Breast epithelium (tissue), 3 donors: ENCODE measurements at regions not wholly inside any gene's neighbourhood (a gene's known extent, or its start where the extent isn't known, plus 50 kb on each side); places are given as distances from the start of the nearest gene placed in this dataset.

Experiments used
- POLR2A ChIP-seq: fragments of 450-650 bp; IDR thresholded peaks from one replicate; pipeline ENCODE4 v1.6.1; 2016; ENCODE audit warnings: antibody characterized with exemption, mild to moderate bottlenecking, moderate library complexity
- POLR2AphosphoS5 ChIP-seq, 3 donors: sonication (generic); formaldehyde crosslinking; IDR thresholded peaks; one replicate each; pipeline ENCODE4 v1.6.1; 2017; ENCODE audit warnings: antibody characterized with exemption in 3 of 3
- TF ChIP-seq, protein P1 (sequence below), 3 donors: fragments of 450-650 bp; IDR thresholded peaks; one replicate each; pipeline ENCODE4 v1.5.1; 2016 to 2017; ENCODE audit warnings: antibody characterized with exemption in 3 of 3, mild to moderate bottlenecking in 3 of 3, moderate library complexity in 3 of 3

DNA sequence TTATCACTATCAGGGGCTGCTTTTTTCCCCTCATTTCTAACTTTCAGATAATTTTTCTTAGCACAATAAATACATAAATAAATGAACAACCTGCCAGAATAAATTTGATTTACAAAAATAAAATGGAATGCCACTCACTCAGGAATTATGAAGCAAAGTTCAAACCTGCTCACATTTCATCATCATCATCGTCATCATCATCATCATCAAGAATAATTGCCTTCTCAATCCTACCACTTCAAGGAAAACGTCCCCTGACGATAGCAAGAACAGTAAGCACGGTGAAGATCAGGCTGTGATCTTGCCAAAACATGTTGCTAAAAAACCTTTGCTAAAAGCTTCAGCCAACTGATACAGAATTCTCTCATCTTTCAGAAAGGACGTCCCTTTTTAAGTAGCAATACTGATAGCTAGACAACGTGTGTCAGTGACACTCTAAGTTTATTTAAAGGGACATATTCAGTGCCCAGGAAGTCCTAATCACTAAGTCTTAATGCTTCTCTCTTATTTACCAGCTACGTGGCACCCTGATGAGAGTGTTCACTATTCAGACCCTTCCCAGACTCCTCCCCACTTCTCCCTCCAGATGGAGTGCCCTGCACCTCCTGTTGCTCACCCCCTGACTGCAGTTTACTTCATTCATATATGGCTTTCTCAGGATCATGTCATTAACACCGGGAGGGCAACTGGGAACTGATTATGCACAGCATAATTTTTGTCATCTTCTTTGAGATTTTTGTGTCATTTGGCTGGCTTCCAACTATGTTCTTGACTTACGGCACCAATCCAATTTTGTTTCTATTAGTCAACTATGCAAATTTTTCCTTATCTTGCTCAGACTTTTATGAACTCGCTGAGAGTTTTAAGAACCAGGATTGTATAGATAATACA, 200.1 kb upstream of the GUCY1A2 start:
- no peak for TF ChIP-seq POLR2A
- TF ChIP-seq, protein P1, sequence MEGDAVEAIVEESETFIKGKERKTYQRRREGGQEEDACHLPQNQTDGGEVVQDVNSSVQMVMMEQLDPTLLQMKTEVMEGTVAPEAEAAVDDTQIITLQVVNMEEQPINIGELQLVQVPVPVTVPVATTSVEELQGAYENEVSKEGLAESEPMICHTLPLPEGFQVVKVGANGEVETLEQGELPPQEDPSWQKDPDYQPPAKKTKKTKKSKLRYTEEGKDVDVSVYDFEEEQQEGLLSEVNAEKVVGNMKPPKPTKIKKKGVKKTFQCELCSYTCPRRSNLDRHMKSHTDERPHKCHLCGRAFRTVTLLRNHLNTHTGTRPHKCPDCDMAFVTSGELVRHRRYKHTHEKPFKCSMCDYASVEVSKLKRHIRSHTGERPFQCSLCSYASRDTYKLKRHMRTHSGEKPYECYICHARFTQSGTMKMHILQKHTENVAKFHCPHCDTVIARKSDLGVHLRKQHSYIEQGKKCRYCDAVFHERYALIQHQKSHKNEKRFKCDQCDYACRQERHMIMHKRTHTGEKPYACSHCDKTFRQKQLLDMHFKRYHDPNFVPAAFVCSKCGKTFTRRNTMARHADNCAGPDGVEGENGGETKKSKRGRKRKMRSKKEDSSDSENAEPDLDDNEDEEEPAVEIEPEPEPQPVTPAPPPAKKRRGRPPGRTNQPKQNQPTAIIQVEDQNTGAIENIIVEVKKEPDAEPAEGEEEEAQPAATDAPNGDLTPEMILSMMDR (IDR thresholded peaks at IDR 0.05) = no peak
- no peak for TF ChIP-seq POLR2AphosphoS5 (IDR thresholded peaks at IDR 0.05)
